ENCODE measurements at regions not wholly inside any gene's neighbourhood (a gene's known extent, or its start where the extent isn't known, plus 50 kb on each side); places are given as distances from the start of the nearest gene placed in this dataset.

DNA sequence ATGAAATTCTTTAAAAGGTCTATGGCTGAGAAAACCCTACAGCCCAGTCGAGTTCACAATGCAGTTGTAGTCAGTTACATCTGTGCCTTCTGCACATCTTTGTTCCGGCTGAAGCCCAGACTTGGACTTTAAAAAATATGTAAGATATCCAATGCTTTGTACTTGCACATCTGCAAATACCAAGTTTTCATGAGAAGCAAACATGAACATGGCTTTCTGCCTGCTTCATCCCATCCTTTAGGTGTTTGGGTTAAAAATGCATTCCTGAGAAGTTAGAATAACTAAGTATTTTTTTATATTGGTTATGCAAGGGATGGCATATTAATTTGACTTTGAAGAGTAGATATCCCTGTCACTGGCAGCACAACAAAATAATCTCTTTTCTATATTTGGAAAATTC lies 528.4 kb downstream of the METTL15 start:
- Histone ChIP-seq H3K36me3 (ENCODE audit: control insufficient read depth, insufficient read depth, low read length) (no peaks in the 10 kb centered on the region), H3K4me3 (replicated peaks; ENCODE audit: low read depth, low read length) (no peak overlapping the region), H3K27me3 (replicated peaks; ENCODE audit: control insufficient read depth, insufficient read depth, low read length) (no peaks in the 10 kb centered on the region)
- no peak for DNase-seq (ENCODE audit: extremely low read depth, insufficient read length)
- TF ChIP-seq, protein P1, sequence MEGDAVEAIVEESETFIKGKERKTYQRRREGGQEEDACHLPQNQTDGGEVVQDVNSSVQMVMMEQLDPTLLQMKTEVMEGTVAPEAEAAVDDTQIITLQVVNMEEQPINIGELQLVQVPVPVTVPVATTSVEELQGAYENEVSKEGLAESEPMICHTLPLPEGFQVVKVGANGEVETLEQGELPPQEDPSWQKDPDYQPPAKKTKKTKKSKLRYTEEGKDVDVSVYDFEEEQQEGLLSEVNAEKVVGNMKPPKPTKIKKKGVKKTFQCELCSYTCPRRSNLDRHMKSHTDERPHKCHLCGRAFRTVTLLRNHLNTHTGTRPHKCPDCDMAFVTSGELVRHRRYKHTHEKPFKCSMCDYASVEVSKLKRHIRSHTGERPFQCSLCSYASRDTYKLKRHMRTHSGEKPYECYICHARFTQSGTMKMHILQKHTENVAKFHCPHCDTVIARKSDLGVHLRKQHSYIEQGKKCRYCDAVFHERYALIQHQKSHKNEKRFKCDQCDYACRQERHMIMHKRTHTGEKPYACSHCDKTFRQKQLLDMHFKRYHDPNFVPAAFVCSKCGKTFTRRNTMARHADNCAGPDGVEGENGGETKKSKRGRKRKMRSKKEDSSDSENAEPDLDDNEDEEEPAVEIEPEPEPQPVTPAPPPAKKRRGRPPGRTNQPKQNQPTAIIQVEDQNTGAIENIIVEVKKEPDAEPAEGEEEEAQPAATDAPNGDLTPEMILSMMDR (IDR thresholded peaks at IDR 0.05; ENCODE audit: insufficient read depth, low read length, poor library complexity, severe bottlenecking): no peak

DNA sequence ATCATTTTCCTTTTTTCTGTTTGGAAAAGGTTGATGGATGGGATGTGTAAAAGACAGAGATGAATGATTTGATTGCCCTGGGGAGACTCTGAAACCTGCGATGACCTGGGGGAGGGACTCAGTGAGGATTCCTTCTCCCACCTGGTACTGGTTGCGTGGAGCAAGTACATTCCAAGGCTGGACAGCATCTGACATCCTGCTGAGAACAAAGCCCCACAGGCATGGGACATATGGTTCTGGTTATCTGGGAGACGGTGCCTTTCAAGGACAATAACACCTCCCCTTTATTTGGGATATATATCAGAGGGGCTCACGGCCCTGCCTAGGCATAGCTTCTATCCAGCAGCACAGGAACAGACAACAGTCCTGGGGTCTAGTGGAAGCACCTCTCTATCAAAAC lies 527.8 kb downstream of the METTL15 start:
- H3K27me3 ChIP-seq (replicated peaks; ENCODE audit: control insufficient read depth, insufficient read depth, low read length): no peaks in the 10 kb centered on the region
- TF ChIP-seq, protein P1 (IDR thresholded peaks at IDR 0.05; ENCODE audit: insufficient read depth, low read length, poor library complexity, severe bottlenecking): no peak
- DNase-seq (ENCODE audit: extremely low read depth, insufficient read length): no peak
- H3K36me3 ChIP-seq (ENCODE audit: control insufficient read depth, insufficient read depth, low read length): no peaks in the 10 kb centered on the region
- no peak overlapping the region for H3K4me3 ChIP-seq (replicated peaks; ENCODE audit: low read depth, low read length)

DNA sequence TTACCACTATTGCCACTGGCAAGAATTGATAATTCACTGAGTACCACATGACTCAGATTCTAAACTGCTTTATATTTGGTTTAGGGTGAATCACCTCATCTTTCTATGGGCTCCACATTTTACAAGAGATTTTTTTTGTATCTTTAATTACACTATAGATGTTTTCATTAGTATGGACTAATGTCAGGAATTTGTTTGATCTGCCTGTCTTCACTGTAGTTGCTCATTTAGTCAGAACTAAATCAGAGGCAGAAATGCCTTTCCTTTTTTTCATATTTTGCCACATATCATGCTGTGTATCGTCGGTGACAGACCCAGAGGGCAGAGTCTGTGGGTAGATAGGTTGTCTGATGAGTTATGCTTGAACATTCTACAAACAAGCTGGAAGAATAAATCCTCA lies 524.1 kb downstream of the METTL15 start:
- TF ChIP-seq, protein P1 (IDR thresholded peaks at IDR 0.05; ENCODE audit: insufficient read depth, low read length, poor library complexity, severe bottlenecking): no peak
- Histone ChIP-seq H3K4me3 (replicated peaks; ENCODE audit: low read depth, low read length) (no peak overlapping the region), H3K27me3 (replicated peaks; ENCODE audit: control insufficient read depth, insufficient read depth, low read length) (no peaks in the 10 kb centered on the region), H3K36me3 (ENCODE audit: control insufficient read depth, insufficient read depth, low read length) (no peaks in the 10 kb centered on the region)
- no peak for DNase-seq (ENCODE audit: extremely low read depth, insufficient read length)

DNA sequence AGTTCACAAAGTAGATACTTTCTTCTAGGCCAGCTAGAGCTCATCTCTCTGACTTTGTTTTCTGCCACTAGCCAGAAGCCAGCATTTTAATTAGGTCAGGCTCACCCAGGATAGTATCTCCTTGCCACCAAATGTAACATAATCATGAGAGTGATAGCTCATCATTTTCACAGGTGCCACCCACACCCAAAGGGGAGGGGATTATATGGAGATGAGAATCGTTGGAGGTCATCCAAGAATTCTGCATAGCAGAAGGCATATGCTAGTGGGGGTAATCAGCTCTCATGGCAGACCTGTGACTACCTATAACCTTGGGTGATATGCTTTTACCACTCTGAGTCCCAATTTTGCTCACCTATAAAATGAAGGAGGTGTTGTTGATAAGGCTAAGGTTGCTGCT lies 523.0 kb downstream of the METTL15 start:
- DNase-seq (ENCODE audit: extremely low read depth, insufficient read length): no peak
- Histone ChIP-seq H3K4me3 (replicated peaks; ENCODE audit: low read depth, low read length) (no peak overlapping the region), H3K36me3 (ENCODE audit: control insufficient read depth, insufficient read depth, low read length) (no peaks in the 10 kb centered on the region), H3K27me3 (replicated peaks; ENCODE audit: control insufficient read depth, insufficient read depth, low read length) (no peaks in the 10 kb centered on the region)
- TF ChIP-seq, protein P1 (IDR thresholded peaks at IDR 0.05; ENCODE audit: insufficient read depth, low read length, poor library complexity, severe bottlenecking): no peak

DNA sequence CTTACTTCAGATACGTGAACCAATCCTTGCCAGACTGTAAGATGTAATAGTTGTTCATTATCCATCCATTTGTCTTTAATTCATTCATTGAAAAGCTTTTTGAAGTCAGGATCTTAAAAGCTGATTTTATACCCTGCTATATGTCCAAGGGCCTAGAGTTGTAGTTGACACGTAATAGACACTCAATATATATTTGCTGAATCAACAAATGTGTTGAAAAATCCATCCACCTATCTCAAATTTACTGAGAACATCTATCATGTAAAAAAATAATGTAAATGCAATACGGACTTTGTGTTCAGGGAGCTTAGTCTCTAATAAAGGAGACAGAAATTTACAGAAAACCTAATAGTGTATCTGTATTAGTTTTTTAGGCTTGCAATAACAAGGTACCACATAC lies 521.0 kb downstream of the METTL15 start:
- Histone ChIP-seq H3K27me3 (replicated peaks; ENCODE audit: control insufficient read depth, insufficient read depth, low read length) (no peaks in the 10 kb centered on the region), H3K36me3 (ENCODE audit: control insufficient read depth, insufficient read depth, low read length) (no peaks in the 10 kb centered on the region), H3K4me3 (replicated peaks; ENCODE audit: low read depth, low read length) (no peak overlapping the region)
- TF ChIP-seq, protein P1 (IDR thresholded peaks at IDR 0.05; ENCODE audit: insufficient read depth, low read length, poor library complexity, severe bottlenecking): no peak
- DNase-seq (ENCODE audit: extremely low read depth, insufficient read length): no peak

DNA sequence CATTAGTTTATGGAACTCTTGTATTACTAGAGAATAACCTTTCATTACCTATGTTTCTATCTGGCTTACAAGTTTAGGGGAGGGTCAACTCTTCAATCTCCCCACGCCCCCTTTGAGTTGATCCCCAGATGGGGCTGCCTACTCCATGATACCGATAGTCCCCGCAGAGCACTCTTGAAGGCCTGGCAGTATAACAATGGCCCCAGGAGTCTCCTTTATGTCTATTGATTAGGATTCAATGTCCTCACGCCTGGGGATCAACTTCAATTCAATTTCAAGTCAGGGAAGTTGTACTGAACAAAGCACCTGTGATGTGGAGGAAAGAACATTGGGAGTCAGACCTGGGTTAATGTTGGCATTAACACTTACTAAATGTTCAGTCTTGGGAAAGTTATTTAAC lies 520.2 kb downstream of the METTL15 start:
- H3K27me3 ChIP-seq (replicated peaks; ENCODE audit: control insufficient read depth, insufficient read depth, low read length): no peaks in the 10 kb centered on the region
- no peaks in the 10 kb centered on the region for H3K36me3 ChIP-seq (ENCODE audit: control insufficient read depth, insufficient read depth, low read length)
- TF ChIP-seq, protein P1 (IDR thresholded peaks at IDR 0.05; ENCODE audit: insufficient read depth, low read length, poor library complexity, severe bottlenecking): no peak
- no peak for DNase-seq (ENCODE audit: extremely low read depth, insufficient read length)
- H3K4me3 ChIP-seq (replicated peaks; ENCODE audit: low read depth, low read length): no peak overlapping the region
